ENCODE measurements at regions not wholly inside any gene's neighbourhood (a gene's known extent, or its start where the extent isn't known, plus 50 kb on each side); places are given as distances from the start of the nearest gene placed in this dataset.

GRCh38 chr18:39594206-39594605 lies 2028.6 kb upstream of the CELF4 start:
- Histone ChIP-seq H3K4me1 (ENCODE audit: control insufficient read depth in 2 of 3, insufficient read depth in 2 of 3, low read depth in 1 of 3, low read length in 3 of 3) (no peaks in the 10 kb centered on the region), H3K4me3 (ENCODE audit: low read length in 3 of 3) (no peak overlapping the region), H3K27ac (ENCODE audit: low read depth in 2 of 2, low read length in 2 of 2) (no peak overlapping the region), H3K9ac (ENCODE audit: low read length in 3 of 3) (no peak overlapping the region), H3K36me3 (ENCODE audit: control insufficient read depth in 2 of 3, insufficient read depth in 3 of 3, low read length in 3 of 3) (no peaks in the 10 kb centered on the region), H3K9me3 (ENCODE audit: control insufficient read depth in 2 of 3, insufficient read depth in 1 of 3, low read length in 3 of 3) (no peaks in the 10 kb centered on the region), H3K27me3 (ENCODE audit: control insufficient read depth, insufficient read depth, low read length) (no peaks in the 10 kb centered on the region)
- no peak for FAIRE-seq
- intact Hi-C loops (cut with DNase I), result no loop called here
- no peak for DNase-seq
- TF ChIP-seq, protein P1, sequence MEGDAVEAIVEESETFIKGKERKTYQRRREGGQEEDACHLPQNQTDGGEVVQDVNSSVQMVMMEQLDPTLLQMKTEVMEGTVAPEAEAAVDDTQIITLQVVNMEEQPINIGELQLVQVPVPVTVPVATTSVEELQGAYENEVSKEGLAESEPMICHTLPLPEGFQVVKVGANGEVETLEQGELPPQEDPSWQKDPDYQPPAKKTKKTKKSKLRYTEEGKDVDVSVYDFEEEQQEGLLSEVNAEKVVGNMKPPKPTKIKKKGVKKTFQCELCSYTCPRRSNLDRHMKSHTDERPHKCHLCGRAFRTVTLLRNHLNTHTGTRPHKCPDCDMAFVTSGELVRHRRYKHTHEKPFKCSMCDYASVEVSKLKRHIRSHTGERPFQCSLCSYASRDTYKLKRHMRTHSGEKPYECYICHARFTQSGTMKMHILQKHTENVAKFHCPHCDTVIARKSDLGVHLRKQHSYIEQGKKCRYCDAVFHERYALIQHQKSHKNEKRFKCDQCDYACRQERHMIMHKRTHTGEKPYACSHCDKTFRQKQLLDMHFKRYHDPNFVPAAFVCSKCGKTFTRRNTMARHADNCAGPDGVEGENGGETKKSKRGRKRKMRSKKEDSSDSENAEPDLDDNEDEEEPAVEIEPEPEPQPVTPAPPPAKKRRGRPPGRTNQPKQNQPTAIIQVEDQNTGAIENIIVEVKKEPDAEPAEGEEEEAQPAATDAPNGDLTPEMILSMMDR (IDR thresholded peaks at IDR 0.05; ENCODE audit: borderline replicate concordance, extremely low read depth, insufficient read depth), result no peak

- no peak overlapping the region for H3K4me3 ChIP-seq (ENCODE audit: low read length in 3 of 3)
- H3K36me3 ChIP-seq (ENCODE audit: control insufficient read depth in 2 of 3, insufficient read depth in 3 of 3, low read length in 3 of 3), result no peaks in the 10 kb centered on the region
- DNase-seq (no peak), FAIRE-seq (no peak)
- intact Hi-C loops (cut with DNase I), result no loop called here
- no peaks in the 10 kb centered on the region for H3K9me3 ChIP-seq (ENCODE audit: control insufficient read depth in 2 of 3, insufficient read depth in 1 of 3, low read length in 3 of 3)
- no peaks in the 10 kb centered on the region for H3K27me3 ChIP-seq (ENCODE audit: control insufficient read depth, insufficient read depth, low read length)
- no peak overlapping the region for H3K9ac ChIP-seq (ENCODE audit: low read length in 3 of 3)
- H3K27ac ChIP-seq (ENCODE audit: low read depth in 2 of 2, low read length in 2 of 2), result no peak overlapping the region
- TF ChIP-seq, protein P1 (IDR thresholded peaks at IDR 0.05; ENCODE audit: borderline replicate concordance, extremely low read depth, insufficient read depth), result no peak
- no peaks in the 10 kb centered on the region for H3K4me1 ChIP-seq (ENCODE audit: control insufficient read depth in 2 of 3, insufficient read depth in 2 of 3, low read depth in 1 of 3, low read length in 3 of 3)
Measured at GRCh38 chr18:39591649-39592048, 2026.1 kb upstream of the CELF4 start.

- Histone ChIP-seq H3K27ac (ENCODE audit: low read depth in 2 of 2, low read length in 2 of 2) (no peak overlapping the region), H3K4me3 (ENCODE audit: low read length in 3 of 3) (no peak overlapping the region), H3K9me3 (ENCODE audit: control insufficient read depth in 2 of 3, insufficient read depth in 1 of 3, low read length in 3 of 3) (no peaks in the 10 kb centered on the region), H3K36me3 (ENCODE audit: control insufficient read depth in 2 of 3, insufficient read depth in 3 of 3, low read length in 3 of 3) (no peaks in the 10 kb centered on the region), H3K27me3 (ENCODE audit: control insufficient read depth, insufficient read depth, low read length) (no peaks in the 10 kb centered on the region), H3K4me1 (ENCODE audit: control insufficient read depth in 2 of 3, insufficient read depth in 2 of 3, low read depth in 1 of 3, low read length in 3 of 3) (no peaks in the 10 kb centered on the region), H3K9ac (ENCODE audit: low read length in 3 of 3) (no peak overlapping the region)
- DNase-seq (no peak), FAIRE-seq (no peak)
- TF ChIP-seq, protein P1 (IDR thresholded peaks at IDR 0.05; ENCODE audit: borderline replicate concordance, extremely low read depth, insufficient read depth), result no peak
- intact Hi-C loops (cut with DNase I), result no loop called here
Measured at GRCh38 chr18:39589496-39589895, 2023.9 kb upstream of the CELF4 start.

DNA sequence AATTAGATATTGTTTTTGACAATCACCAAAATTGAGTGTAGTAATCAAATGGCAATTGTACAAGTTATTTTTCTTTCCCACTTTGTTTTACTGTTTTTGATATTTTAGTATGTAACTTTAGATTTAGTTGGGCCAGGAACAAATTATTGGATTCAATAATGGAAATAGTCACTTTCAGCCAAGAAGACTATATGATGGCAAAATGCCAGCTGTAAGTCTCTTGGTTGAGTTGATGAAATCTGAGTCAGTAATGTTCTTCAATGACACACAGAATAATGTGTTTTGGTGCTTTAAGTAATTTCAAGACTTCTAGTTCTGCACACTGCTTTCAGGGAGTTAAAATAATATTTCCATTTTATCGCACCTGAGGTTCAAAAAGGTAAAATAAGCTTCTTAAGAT lies 2022.0 kb upstream of the CELF4 start:
- Histone ChIP-seq H3K4me1 (ENCODE audit: control insufficient read depth in 2 of 3, insufficient read depth in 2 of 3, low read depth in 1 of 3, low read length in 3 of 3) (no peaks in the 10 kb centered on the region), H3K36me3 (ENCODE audit: control insufficient read depth in 2 of 3, insufficient read depth in 3 of 3, low read length in 3 of 3) (no peaks in the 10 kb centered on the region), H3K9me3 (ENCODE audit: control insufficient read depth in 2 of 3, insufficient read depth in 1 of 3, low read length in 3 of 3) (no peaks in the 10 kb centered on the region), H3K27ac (ENCODE audit: low read depth in 2 of 2, low read length in 2 of 2) (no peak overlapping the region), H3K4me3 (ENCODE audit: low read length in 3 of 3) (no peak overlapping the region), H3K27me3 (ENCODE audit: control insufficient read depth, insufficient read depth, low read length) (no peaks in the 10 kb centered on the region), H3K9ac (ENCODE audit: low read length in 3 of 3) (no peak overlapping the region)
- no peak for FAIRE-seq
- TF ChIP-seq, protein P1 (IDR thresholded peaks at IDR 0.05; ENCODE audit: borderline replicate concordance, extremely low read depth, insufficient read depth), result no peak
- no peak for DNase-seq
- intact Hi-C loops (cut with DNase I), result no loop called here
